Neural progenitor cell (in vitro differentiated cells): ENCODE measurements at regions not wholly inside any gene's neighbourhood (a gene's known extent, or its start where the extent isn't known, plus 50 kb on each side); places are given as distances from the start of the nearest gene placed in this dataset.

Experiments
- EZH2 ChIP-seq: fragments of 200-600 bp; sonication (generic); IDR thresholded peaks from 2 replicates; pipeline ENCODE4 v1.6.1; 2017; ENCODE audit warnings: antibody characterized with exemption, mild to moderate bottlenecking, moderate library complexity
- EZH2phosphoT487 ChIP-seq: fragments of 200-600 bp; sonication (generic); IDR thresholded peaks from 2 replicates; pipeline ENCODE4 v1.6.1; 2017; ENCODE audit warnings: antibody characterized with exemption
- TF ChIP-seq, protein P1 (sequence below): fragments of 200-600 bp; sonication (generic); IDR thresholded peaks from 2 replicates; pipeline ENCODE4 v1.5.1; 2017; ENCODE audit warnings: antibody characterized with exemption, mild to moderate bottlenecking

DNA sequence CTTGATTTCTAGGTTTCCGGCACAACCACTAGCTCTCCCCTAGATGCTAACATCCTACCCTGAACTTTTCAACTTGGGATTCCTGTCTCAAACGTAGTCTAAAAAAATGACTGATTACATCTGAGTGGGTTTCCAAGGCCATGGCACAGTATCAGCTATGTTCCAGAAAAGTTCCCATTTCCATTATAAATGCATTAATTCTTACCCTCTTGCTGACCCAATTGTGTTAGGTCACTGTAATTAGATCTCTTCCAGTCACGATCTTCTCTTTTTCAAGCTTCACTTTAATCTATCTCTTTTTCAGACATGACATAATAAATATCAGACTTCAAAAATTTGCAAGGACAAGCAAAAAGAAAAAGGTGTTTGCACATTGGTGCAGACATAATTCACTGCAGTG lies 50.6 kb upstream of the PDE5A start:
- TF ChIP-seq, protein P1, sequence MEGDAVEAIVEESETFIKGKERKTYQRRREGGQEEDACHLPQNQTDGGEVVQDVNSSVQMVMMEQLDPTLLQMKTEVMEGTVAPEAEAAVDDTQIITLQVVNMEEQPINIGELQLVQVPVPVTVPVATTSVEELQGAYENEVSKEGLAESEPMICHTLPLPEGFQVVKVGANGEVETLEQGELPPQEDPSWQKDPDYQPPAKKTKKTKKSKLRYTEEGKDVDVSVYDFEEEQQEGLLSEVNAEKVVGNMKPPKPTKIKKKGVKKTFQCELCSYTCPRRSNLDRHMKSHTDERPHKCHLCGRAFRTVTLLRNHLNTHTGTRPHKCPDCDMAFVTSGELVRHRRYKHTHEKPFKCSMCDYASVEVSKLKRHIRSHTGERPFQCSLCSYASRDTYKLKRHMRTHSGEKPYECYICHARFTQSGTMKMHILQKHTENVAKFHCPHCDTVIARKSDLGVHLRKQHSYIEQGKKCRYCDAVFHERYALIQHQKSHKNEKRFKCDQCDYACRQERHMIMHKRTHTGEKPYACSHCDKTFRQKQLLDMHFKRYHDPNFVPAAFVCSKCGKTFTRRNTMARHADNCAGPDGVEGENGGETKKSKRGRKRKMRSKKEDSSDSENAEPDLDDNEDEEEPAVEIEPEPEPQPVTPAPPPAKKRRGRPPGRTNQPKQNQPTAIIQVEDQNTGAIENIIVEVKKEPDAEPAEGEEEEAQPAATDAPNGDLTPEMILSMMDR = no peak
- TF ChIP-seq EZH2 (no peak), EZH2phosphoT487 (no peak)
